ENCODE measurements at regions not wholly inside any gene's neighbourhood (a gene's known extent, or its start where the extent isn't known, plus 50 kb on each side); places are given as distances from the start of the nearest gene placed in this dataset.

- H3K27ac Mint-ChIP-seq (ENCODE audit: low read depth, unreplicated experiment): no peak overlapping the region
- BruUV-seq (replicated peaks): no TSS peak
- CTCF ChIA-PET: interaction anchor here (1.0 kb wide), 1 partner anchor 9 kb away, joined by 3 read pairs; no protein-coding TSS in a partner anchor
- no peak for TF ChIP-seq CTCF (IDR thresholded peaks at IDR 0.05; ENCODE audit: unreplicated experiment)
- H3K9me3 Mint-ChIP-seq (ENCODE audit: unreplicated experiment): no peaks in the 10 kb centered on the region
- intact Hi-C loops (cut with micrococcal nuclease): no loop called here
- no peak overlapping the region for H3K4me3 Mint-ChIP-seq (ENCODE audit: unreplicated experiment)
- H3K4me1 Mint-ChIP-seq (ENCODE audit: insufficient read depth, unreplicated experiment): no peaks in the 10 kb centered on the region
- no peak for DNase-seq (ENCODE audit: unreplicated experiment)
- no peaks in the 10 kb centered on the region for H3K36me3 Mint-ChIP-seq (ENCODE audit: insufficient read depth, unreplicated experiment)
- POLR2A ChIA-PET: interaction anchor here (0.7 to 1.5 kb wide), 2 partner anchors 11 to 17 kb away, joined by 3 read pairs; no protein-coding TSS in a partner anchor
- no peaks in the 10 kb centered on the region for H3K27me3 Mint-ChIP-seq (ENCODE audit: insufficient read depth, unreplicated experiment)
These were observed 102.9 kb upstream of the AHR start for GRCh38 chr7:17195576-17195975.

- ChIA-PET CTCF (interaction anchor here (0.8 kb wide), 1 partner anchor 19 kb away, joined by 3 read pairs; no protein-coding TSS in a partner anchor), POLR2A (no interaction called here)
- no peak for TF ChIP-seq CTCF (IDR thresholded peaks at IDR 0.05; ENCODE audit: unreplicated experiment)
- Mint-ChIP-seq H3K4me3 (ENCODE audit: unreplicated experiment) (no peak overlapping the region), H3K4me1 (ENCODE audit: insufficient read depth, unreplicated experiment) (peaks cover 6% of the 10 kb centered on the region), H3K27ac (ENCODE audit: low read depth, unreplicated experiment) (no peak overlapping the region), H3K9me3 (ENCODE audit: unreplicated experiment) (no peaks in the 10 kb centered on the region), H3K27me3 (ENCODE audit: insufficient read depth, unreplicated experiment) (no peaks in the 10 kb centered on the region), H3K36me3 (ENCODE audit: insufficient read depth, unreplicated experiment) (no peaks in the 10 kb centered on the region)
- no peak for DNase-seq (ENCODE audit: unreplicated experiment)
- BruUV-seq (replicated peaks): no TSS peak
- intact Hi-C loops (cut with micrococcal nuclease): no loop called here
These were observed 92.5 kb upstream of the AHR start for GRCh38 chr7:17205910-17206309.

GRCh38 chr7:17206349-17206905, 92.0 kb upstream of the AHR start:
- no peak for TF ChIP-seq CTCF (IDR thresholded peaks at IDR 0.05; ENCODE audit: unreplicated experiment)
- no peak for DNase-seq (ENCODE audit: unreplicated experiment)
- Mint-ChIP-seq H3K9me3 (ENCODE audit: unreplicated experiment) (no peaks in the 10 kb centered on the region), H3K36me3 (ENCODE audit: insufficient read depth, unreplicated experiment) (no peaks in the 10 kb centered on the region), H3K27ac (ENCODE audit: low read depth, unreplicated experiment) (no peak overlapping the region), H3K4me1 (ENCODE audit: insufficient read depth, unreplicated experiment) (peaks cover 6% of the 10 kb centered on the region), H3K4me3 (ENCODE audit: unreplicated experiment) (no peak overlapping the region), H3K27me3 (ENCODE audit: insufficient read depth, unreplicated experiment) (no peaks in the 10 kb centered on the region)
- no TSS peak for BruUV-seq (replicated peaks)
- ChIA-PET POLR2A (no interaction called here), CTCF (interaction anchor here (0.8 kb wide), 1 partner anchor 19 kb away, joined by 3 read pairs; no protein-coding TSS in a partner anchor)
- intact Hi-C loops (cut with micrococcal nuclease): no loop called here

GRCh38 chr7:17207220-17207619, 91.2 kb upstream of the AHR start:
- CTCF ChIA-PET: no interaction called here
- intact Hi-C loops (cut with micrococcal nuclease): no loop called here

More at GRCh38 chr7:17207220-17207619, 91.2 kb upstream of the AHR start:
- POLR2A ChIA-PET: no interaction called here
- H3K4me1 Mint-ChIP-seq (ENCODE audit: insufficient read depth, unreplicated experiment): peaks cover 6% of the 10 kb centered on the region
- H3K27ac Mint-ChIP-seq (ENCODE audit: low read depth, unreplicated experiment): no peak overlapping the region
- peak; percentile 4 for DNase-seq (ENCODE audit: unreplicated experiment)
- no peaks in the 10 kb centered on the region for H3K27me3 Mint-ChIP-seq (ENCODE audit: insufficient read depth, unreplicated experiment)
- no peak for TF ChIP-seq CTCF (IDR thresholded peaks at IDR 0.05; ENCODE audit: unreplicated experiment)
- no peaks in the 10 kb centered on the region for H3K36me3 Mint-ChIP-seq (ENCODE audit: insufficient read depth, unreplicated experiment)
- no TSS peak for BruUV-seq (replicated peaks)
- H3K4me3 Mint-ChIP-seq (ENCODE audit: unreplicated experiment): no peak overlapping the region
- H3K9me3 Mint-ChIP-seq (ENCODE audit: unreplicated experiment): no peaks in the 10 kb centered on the region
